Neural progenitor cell (in vitro differentiated cells): ENCODE measurements at regions not wholly inside any gene's neighbourhood (a gene's known extent, or its start where the extent isn't known, plus 50 kb on each side); places are given as distances from the start of the nearest gene placed in this dataset.

Experiments
- DNase-seq: peaks from one replicate; pipeline ENCODE4 v3.0.0-alpha.2; 2016; ENCODE audit warnings: low spot score
- H2AFZ ChIP-seq: fragments of 200-600 bp; sonication (generic); replicated peaks from 2 replicates; pipeline ENCODE4 v1.6.1; 2016; ENCODE audit warnings: antibody characterized with exemption
- H3F3A ChIP-seq: fragments of 200-600 bp; sonication (generic); 2 replicates; pipeline ENCODE4 v1.6.1; 2016; ENCODE audit warnings: antibody characterized with exemption, low read depth
- H3K27ac ChIP-seq: fragments of 200-600 bp; sonication (generic); 2 replicates; pipeline ENCODE4 v1.5.1; 2016; ENCODE audit warnings: mild to moderate bottlenecking
- H3K27me3 ChIP-seq: fragments of 200-600 bp; sonication (generic); 2 replicates; pipeline ENCODE4 v1.6.1; 2016; ENCODE audit warnings: mild to moderate bottlenecking, moderate library complexity
- H3K36me3 ChIP-seq: fragments of 200-600 bp; sonication (generic); 2 replicates; pipeline ENCODE4 v1.5.1; 2016
- H3K4me1 ChIP-seq: fragments of 200-600 bp; sonication (generic); 2 replicates; pipeline ENCODE4 v1.6.1; 2016; ENCODE audit warnings: mixed run types
- H3K4me2 ChIP-seq: fragments of 200-600 bp; sonication (generic); 2 replicates; pipeline ENCODE4 v1.6.1; 2016
- H3K4me3 ChIP-seq: fragments of 200-600 bp; sonication (generic); 2 replicates; pipeline ENCODE4 v1.5.1; 2016
- H3K79me2 ChIP-seq: fragments of 200-600 bp; sonication (generic); 2 replicates; pipeline ENCODE4 v1.6.1; 2016; ENCODE audit warnings: low read depth
- H3K9ac ChIP-seq: fragments of 200-600 bp; sonication (generic); 2 replicates; pipeline ENCODE4 v1.6.1; 2016
- H3K9me3 ChIP-seq: fragments of 200-600 bp; sonication (generic); 2 replicates; pipeline ENCODE4 v1.5.1; 2016; ENCODE audit warnings: low read depth
- H4K20me1 ChIP-seq: fragments of 200-600 bp; sonication (generic); 2 replicates; pipeline ENCODE4 v1.6.1; 2016; ENCODE audit warnings: low read depth
- H3K27ac Mint-ChIP-seq: 3 replicates; pipeline ENCODE4 v1.8.0; 2021; ENCODE audit warnings: mixed read lengths
- H3K27me3 Mint-ChIP-seq: 2 replicates; pipeline ENCODE4 v1.8.0; 2022; ENCODE audit warnings: low read depth, mild to moderate bottlenecking, inconsistent platforms, moderate library complexity, mixed read lengths; ENCODE audit not compliant: insufficient read depth
- H3K36me3 Mint-ChIP-seq: 3 replicates; pipeline ENCODE4 v1.8.0; 2021; ENCODE audit warnings: mixed read lengths
- H3K4me1 Mint-ChIP-seq: 3 replicates; pipeline ENCODE4 v1.8.0; 2021; ENCODE audit warnings: mixed read lengths
- H3K4me3 Mint-ChIP-seq: 3 replicates; pipeline ENCODE4 v1.8.0; 2021; ENCODE audit warnings: mild to moderate bottlenecking, moderate library complexity, mixed read lengths
- H3K9me3 Mint-ChIP-seq: 3 replicates; pipeline ENCODE4 v1.8.0; 2020; ENCODE audit warnings: mixed read lengths
- EZH2 ChIP-seq: fragments of 200-600 bp; sonication (generic); IDR thresholded peaks from 2 replicates; pipeline ENCODE4 v1.6.1; 2017; ENCODE audit warnings: antibody characterized with exemption, mild to moderate bottlenecking, moderate library complexity
- EZH2phosphoT487 ChIP-seq: fragments of 200-600 bp; sonication (generic); IDR thresholded peaks from 2 replicates; pipeline ENCODE4 v1.6.1; 2017; ENCODE audit warnings: antibody characterized with exemption
- TF ChIP-seq, protein P1 (sequence below): fragments of 200-600 bp; sonication (generic); IDR thresholded peaks from 2 replicates; pipeline ENCODE4 v1.5.1; 2017; ENCODE audit warnings: antibody characterized with exemption, mild to moderate bottlenecking

DNA sequence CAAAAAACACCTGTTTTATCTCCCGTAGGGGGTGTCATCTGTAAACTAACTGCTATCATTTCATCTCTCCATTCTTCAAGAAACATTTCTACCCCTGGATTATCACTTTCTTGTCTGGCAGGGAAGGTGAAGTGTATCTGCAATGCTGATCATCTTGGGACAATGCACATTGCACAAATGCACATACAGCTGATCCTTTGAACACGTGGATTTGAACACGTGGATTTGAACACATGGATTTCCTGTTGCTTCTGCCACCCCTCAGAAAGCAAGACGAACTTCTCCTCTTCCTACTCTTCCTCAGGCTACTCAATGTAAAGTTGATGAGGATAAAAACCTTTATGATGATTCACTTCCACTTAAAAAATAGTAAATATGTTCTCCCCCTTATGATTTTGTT, 147.4 kb upstream of the PRLR start:
- H3K4me3 ChIP-seq: no peak overlapping the region
- peaks cover 11% of the 10 kb centered on the region for H3K4me1 ChIP-seq
- no peak overlapping the region for H2AFZ ChIP-seq
- H3F3A ChIP-seq: no peaks in the 10 kb centered on the region
- TF ChIP-seq EZH2 (no peak), EZH2phosphoT487 (no peak)
- TF ChIP-seq, protein P1, sequence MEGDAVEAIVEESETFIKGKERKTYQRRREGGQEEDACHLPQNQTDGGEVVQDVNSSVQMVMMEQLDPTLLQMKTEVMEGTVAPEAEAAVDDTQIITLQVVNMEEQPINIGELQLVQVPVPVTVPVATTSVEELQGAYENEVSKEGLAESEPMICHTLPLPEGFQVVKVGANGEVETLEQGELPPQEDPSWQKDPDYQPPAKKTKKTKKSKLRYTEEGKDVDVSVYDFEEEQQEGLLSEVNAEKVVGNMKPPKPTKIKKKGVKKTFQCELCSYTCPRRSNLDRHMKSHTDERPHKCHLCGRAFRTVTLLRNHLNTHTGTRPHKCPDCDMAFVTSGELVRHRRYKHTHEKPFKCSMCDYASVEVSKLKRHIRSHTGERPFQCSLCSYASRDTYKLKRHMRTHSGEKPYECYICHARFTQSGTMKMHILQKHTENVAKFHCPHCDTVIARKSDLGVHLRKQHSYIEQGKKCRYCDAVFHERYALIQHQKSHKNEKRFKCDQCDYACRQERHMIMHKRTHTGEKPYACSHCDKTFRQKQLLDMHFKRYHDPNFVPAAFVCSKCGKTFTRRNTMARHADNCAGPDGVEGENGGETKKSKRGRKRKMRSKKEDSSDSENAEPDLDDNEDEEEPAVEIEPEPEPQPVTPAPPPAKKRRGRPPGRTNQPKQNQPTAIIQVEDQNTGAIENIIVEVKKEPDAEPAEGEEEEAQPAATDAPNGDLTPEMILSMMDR: no peak
- H3K4me3 Mint-ChIP-seq: no peak overlapping the region
- H3K4me1 Mint-ChIP-seq: peaks cover 4% of the 10 kb centered on the region
- no peaks in the 10 kb centered on the region for H3K27me3 ChIP-seq
- no peak overlapping the region for H3K4me2 ChIP-seq
- no peaks in the 10 kb centered on the region for H3K36me3 ChIP-seq
- H3K27ac ChIP-seq: no peak overlapping the region
- no peaks in the 10 kb centered on the region for H3K9me3 Mint-ChIP-seq
- no peaks in the 10 kb centered on the region for H3K9me3 ChIP-seq
- no peaks in the 10 kb centered on the region for H3K36me3 Mint-ChIP-seq
- no peak overlapping the region for H3K27ac Mint-ChIP-seq
- H3K79me2 ChIP-seq: no peaks in the 10 kb centered on the region
- H3K9ac ChIP-seq: no peak overlapping the region
- H4K20me1 ChIP-seq: no peaks in the 10 kb centered on the region
- no peak for DNase-seq
- peaks cover 4% of the 10 kb centered on the region for H3K27me3 Mint-ChIP-seq

DNA sequence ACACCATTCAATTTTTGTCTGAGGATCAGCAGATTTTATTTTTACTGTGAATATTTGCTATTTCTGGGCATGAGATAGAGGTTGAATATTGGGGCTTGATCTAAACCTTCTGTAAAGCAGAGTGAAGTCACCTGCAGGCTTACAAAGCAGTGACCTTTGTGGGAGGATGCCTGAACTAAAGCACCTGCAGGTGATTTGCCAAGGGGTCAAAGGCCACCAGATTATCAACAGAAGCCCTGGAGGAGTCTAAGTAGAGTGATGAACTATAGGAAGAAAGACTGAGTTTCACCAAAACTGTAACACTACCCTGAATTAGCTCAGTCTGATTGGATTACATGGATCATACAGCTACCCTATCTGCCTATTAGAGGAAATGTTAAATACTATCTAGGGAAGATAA, 144.3 kb upstream of the PRLR start:
- Histone ChIP-seq H3K27ac (no peak overlapping the region), H3K9me3 (no peaks in the 10 kb centered on the region), H3K9ac (no peak overlapping the region), H3K4me2 (peak overlapping the region; percentile 39), H3F3A (no peaks in the 10 kb centered on the region), H3K27me3 (no peaks in the 10 kb centered on the region), H3K36me3 (no peaks in the 10 kb centered on the region), H2AFZ (no peak overlapping the region), H3K79me2 (no peaks in the 10 kb centered on the region), H3K4me3 (no peak overlapping the region), H3K4me1 (peaks cover 34% of the 10 kb centered on the region), H4K20me1 (no peaks in the 10 kb centered on the region)
- TF ChIP-seq EZH2phosphoT487: no peak
- H3K4me1 Mint-ChIP-seq: peaks cover 23% of the 10 kb centered on the region
- H3K4me3 Mint-ChIP-seq: no peak overlapping the region
- no peaks in the 10 kb centered on the region for H3K9me3 Mint-ChIP-seq
- no peaks in the 10 kb centered on the region for H3K36me3 Mint-ChIP-seq
- H3K27me3 Mint-ChIP-seq: peaks cover 13% of the 10 kb centered on the region
- DNase-seq: peak; percentile 38
- H3K27ac Mint-ChIP-seq: no peak overlapping the region

DNA sequence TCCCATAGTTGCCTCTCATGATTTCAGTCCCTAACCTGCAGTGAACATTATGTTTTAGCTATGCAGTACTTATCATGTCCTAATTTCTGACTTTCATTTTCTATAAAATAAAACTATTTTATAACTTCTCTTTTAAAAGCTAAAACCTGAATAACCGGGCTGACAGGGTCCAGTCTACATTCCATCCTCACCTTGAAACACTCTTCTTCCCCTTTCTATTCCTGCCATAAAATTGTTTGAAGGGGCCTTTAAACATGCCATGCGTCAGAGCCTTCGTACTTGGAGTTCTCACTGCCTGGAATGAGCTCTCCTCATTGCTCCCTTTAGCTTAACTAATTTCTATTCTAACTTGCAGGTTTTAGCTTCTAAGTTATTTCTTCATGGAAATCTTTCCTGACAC, 143.0 kb upstream of the PRLR start:
- Histone ChIP-seq H3K4me1 (peaks cover 35% of the 10 kb centered on the region), H3K4me2 (no peak overlapping the region), H4K20me1 (no peaks in the 10 kb centered on the region), H3K27ac (no peak overlapping the region), H3K36me3 (no peaks in the 10 kb centered on the region), H3K4me3 (no peak overlapping the region), H3K27me3 (no peaks in the 10 kb centered on the region), H3K79me2 (no peaks in the 10 kb centered on the region), H3K9ac (no peak overlapping the region), H3F3A (no peaks in the 10 kb centered on the region), H3K9me3 (no peaks in the 10 kb centered on the region), H2AFZ (no peak overlapping the region)
- Mint-ChIP-seq H3K27ac (no peak overlapping the region), H3K36me3 (no peaks in the 10 kb centered on the region), H3K4me3 (no peak overlapping the region), H3K9me3 (no peaks in the 10 kb centered on the region), H3K4me1 (peaks cover 23% of the 10 kb centered on the region), H3K27me3 (peaks cover 13% of the 10 kb centered on the region)
- TF ChIP-seq, protein P1: no peak
- no peak for TF ChIP-seq EZH2
- no peak for TF ChIP-seq EZH2phosphoT487
- no peak for DNase-seq

DNA sequence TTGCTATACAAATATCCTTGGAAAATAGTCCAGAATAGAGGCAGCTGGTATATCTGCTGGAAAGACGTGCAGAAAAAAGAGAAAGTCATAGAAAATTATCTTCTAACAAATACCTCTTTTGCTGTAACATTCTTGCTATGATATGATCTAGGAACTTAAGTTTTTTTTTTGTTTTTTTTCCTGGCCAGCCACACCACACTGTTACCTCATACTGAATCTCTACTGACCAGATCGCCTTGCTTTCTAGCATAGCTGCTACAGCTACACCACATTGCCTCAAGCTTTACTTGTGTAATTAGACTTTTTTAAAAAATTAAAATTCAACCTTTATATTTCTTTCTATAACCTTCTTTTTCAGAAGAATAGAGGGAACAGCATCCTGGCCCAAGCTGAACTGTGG, 142.2 kb upstream of the PRLR start:
- no peak for TF ChIP-seq EZH2
- TF ChIP-seq EZH2phosphoT487: no peak
- TF ChIP-seq, protein P1: no peak
- Histone ChIP-seq H3K27ac (no peak overlapping the region), H3K4me2 (no peak overlapping the region), H3K9ac (no peak overlapping the region), H3K36me3 (no peaks in the 10 kb centered on the region), H3K79me2 (no peaks in the 10 kb centered on the region), H3K4me1 (peaks cover 35% of the 10 kb centered on the region), H3K27me3 (no peaks in the 10 kb centered on the region), H3F3A (no peaks in the 10 kb centered on the region), H2AFZ (no peak overlapping the region), H4K20me1 (no peaks in the 10 kb centered on the region), H3K9me3 (no peaks in the 10 kb centered on the region), H3K4me3 (no peak overlapping the region)
- H3K9me3 Mint-ChIP-seq: no peaks in the 10 kb centered on the region
- no peak for DNase-seq
- no peak overlapping the region for H3K27ac Mint-ChIP-seq
- H3K27me3 Mint-ChIP-seq: peaks cover 13% of the 10 kb centered on the region
- no peaks in the 10 kb centered on the region for H3K36me3 Mint-ChIP-seq
- no peak overlapping the region for H3K4me3 Mint-ChIP-seq
- peaks cover 23% of the 10 kb centered on the region for H3K4me1 Mint-ChIP-seq
